DND-41 (cell line): ENCODE measurements at regions not wholly inside any gene's neighbourhood (a gene's known extent, or its start where the extent isn't known, plus 50 kb on each side); places are given as distances from the start of the nearest gene placed in this dataset.

Experiments
- ATAC-seq: fragments of 200-7000 bp; cut with Tn5 transposase; 3 replicates; pipeline ENCODE4 v1.9.1; 2021; ENCODE audit warnings: low read depth; ENCODE audit not compliant: insufficient read depth
- DNase-seq: peaks from one replicate; pipeline ENCODE4 v3.0.0-alpha.2; 2020
- H2AFZ ChIP-seq: 2 replicates; pipeline ENCODE4 v1.6.0; 2012; ENCODE audit warnings: low read depth, low read length
- H3K27ac ChIP-seq: 2 replicates; pipeline ENCODE4 v1.5.1; 2012; ENCODE audit warnings: low read length, inconsistent platforms
- H3K27me3 ChIP-seq: fragments of 200-600 bp; sonication (generic); 2 replicates; pipeline ENCODE4 v1.6.0; 2012; ENCODE audit warnings: low read length, mild to moderate bottlenecking, inconsistent platforms; ENCODE audit not compliant: insufficient read depth, poor library complexity
- H3K36me3 ChIP-seq: 2 replicates; pipeline ENCODE4 v1.5.1; 2012; ENCODE audit warnings: low read length, inconsistent platforms; ENCODE audit not compliant: insufficient read depth
- H3K4me1 ChIP-seq: 2 replicates; pipeline ENCODE4 v1.5.1; 2012; ENCODE audit warnings: mild to moderate bottlenecking, low read length; ENCODE audit not compliant: insufficient read depth
- H3K4me2 ChIP-seq: 2 replicates; pipeline ENCODE4 v1.6.0; 2012; ENCODE audit warnings: mild to moderate bottlenecking, moderate library complexity, low read length, inconsistent platforms; ENCODE audit not compliant: insufficient read depth
- H3K4me3 ChIP-seq, 2 experiments: fragments of 200-600 bp in 1 of 2; shearing (Covaris generic) in 1 of 2; 2 replicates each; pipeline ENCODE4 v1.5.1; 2012 to 2016; ENCODE audit warnings: inconsistent platforms in 2 of 2, low read length in 2 of 2, mild to moderate bottlenecking in 2 of 2, low read depth in 1 of 2, moderate library complexity in 1 of 2
- H3K79me2 ChIP-seq: 2 replicates; pipeline ENCODE4 v1.6.0; 2012; ENCODE audit warnings: low read length, inconsistent platforms; ENCODE audit not compliant: insufficient read depth
- H3K9ac ChIP-seq: 2 replicates; pipeline ENCODE4 v1.6.0; 2012; ENCODE audit warnings: low read depth, mild to moderate bottlenecking, inconsistent platforms, low read length, moderate library complexity
- H3K9me3 ChIP-seq: 2 replicates; pipeline ENCODE4 v1.5.1; 2012; ENCODE audit warnings: low read length, moderate library complexity, mild to moderate bottlenecking, inconsistent platforms; ENCODE audit not compliant: insufficient read depth, severe bottlenecking
- H4K20me1 ChIP-seq: 2 replicates; pipeline ENCODE4 v1.6.0; 2012; ENCODE audit warnings: low read length; ENCODE audit not compliant: insufficient read depth
- CTCF ChIP-seq: IDR thresholded peaks from 2 replicates; pipeline ENCODE4 v1.5.1; 2012; ENCODE audit warnings: borderline replicate concordance, low read length, moderate library complexity, mild to moderate bottlenecking; ENCODE audit not compliant: poor library complexity, severe bottlenecking; ENCODE audit errors: extremely low read depth
- EZH2 ChIP-seq: IDR thresholded peaks from 3 replicates; pipeline ENCODE4 v1.6.1; 2012; ENCODE audit warnings: borderline replicate concordance, low read depth, mild to moderate bottlenecking, moderate library complexity, low read length, inconsistent platforms; ENCODE audit not compliant: severe bottlenecking

GRCh38 chr13:26984337-26984736 is 187.3 kb downstream of the USP12 start:
- ATAC-seq (no peak), DNase-seq (no peak)
- Histone ChIP-seq H3K36me3 (no peaks in the 10 kb centered on the region), H3K27ac (no peak overlapping the region), H2AFZ (no peak overlapping the region), H3K27me3 (peaks cover 4% of the 10 kb centered on the region), H3K9ac (no peak overlapping the region), H3K4me1 (no peaks in the 10 kb centered on the region), H3K4me3 (no peak overlapping the region), H3K4me2 (no peak overlapping the region), H3K9me3 (no peaks in the 10 kb centered on the region), H4K20me1 (no peaks in the 10 kb centered on the region), H3K79me2 (no peaks in the 10 kb centered on the region)
- no peak for TF ChIP-seq CTCF
- no peak for TF ChIP-seq EZH2

- ATAC-seq, result no peak
- no peak overlapping the region for H2AFZ ChIP-seq
Measured at GRCh38 chr13:26983543-26984320, 187.9 kb downstream of the USP12 start.

GRCh38 chr13:26980099-26981031 is 191.2 kb downstream of the USP12 start:
- H4K20me1 ChIP-seq, result no peaks in the 10 kb centered on the region
- no peak overlapping the region for H3K27ac ChIP-seq
- no peaks in the 10 kb centered on the region for H3K27me3 ChIP-seq
- no peak overlapping the region for H3K9ac ChIP-seq
- no peaks in the 10 kb centered on the region for H3K79me2 ChIP-seq
- DNase-seq, result no peak
- no peak overlapping the region for H2AFZ ChIP-seq
- H3K4me2 ChIP-seq, result no peak overlapping the region
- H3K36me3 ChIP-seq, result no peaks in the 10 kb centered on the region
- H3K9me3 ChIP-seq, result no peaks in the 10 kb centered on the region
- no peaks in the 10 kb centered on the region for H3K4me1 ChIP-seq
- no peak for ATAC-seq
- TF ChIP-seq EZH2, result no peak
- no peak overlapping the region for H3K4me3 ChIP-seq

More at GRCh38 chr13:26983543-26984320, 187.9 kb downstream of the USP12 start:
- Histone ChIP-seq H3K27me3 (peaks cover 4% of the 10 kb centered on the region), H3K36me3 (no peaks in the 10 kb centered on the region), H3K79me2 (no peaks in the 10 kb centered on the region), H3K4me1 (no peaks in the 10 kb centered on the region), H3K27ac (no peak overlapping the region), H3K4me3 (no peak overlapping the region), H3K9ac (no peak overlapping the region), H4K20me1 (no peaks in the 10 kb centered on the region), H3K4me2 (no peak overlapping the region), H3K9me3 (no peaks in the 10 kb centered on the region)
- TF ChIP-seq EZH2, result no peak
- no peak for TF ChIP-seq CTCF
- DNase-seq, result no peak

- H3K4me3 ChIP-seq, result no peak overlapping the region
- no peaks in the 10 kb centered on the region for H3K9me3 ChIP-seq
- ATAC-seq, result no peak
- H3K36me3 ChIP-seq, result no peaks in the 10 kb centered on the region
- H3K27ac ChIP-seq, result no peak overlapping the region
- H2AFZ ChIP-seq, result no peak overlapping the region
- H3K9ac ChIP-seq, result no peak overlapping the region
- no peak for TF ChIP-seq CTCF
- no peak overlapping the region for H3K4me2 ChIP-seq
- H3K4me1 ChIP-seq, result no peaks in the 10 kb centered on the region
- no peak for DNase-seq
- H4K20me1 ChIP-seq, result no peaks in the 10 kb centered on the region
- H3K79me2 ChIP-seq, result no peaks in the 10 kb centered on the region
- H3K27me3 ChIP-seq, result no peaks in the 10 kb centered on the region
Measured at GRCh38 chr13:26979334-26979733, 192.3 kb downstream of the USP12 start.
